NT2/D1 (cell line): ENCODE measurements at regions not wholly inside any gene's neighbourhood (a gene's known extent, or its start where the extent isn't known, plus 50 kb on each side); places are given as distances from the start of the nearest gene placed in this dataset.
"Not testable (repeated sequence)": the region's sequence is repeated elsewhere in the genome, so short reads cannot be mapped to it uniquely, and the experiment has no call there.

Experiments used
- YY1 ChIP-seq: IDR thresholded peaks from 2 replicates; pipeline ENCODE4 v1.6.1; 2011; ENCODE audit not compliant: insufficient read length, insufficient read depth
- ZNF274 ChIP-seq: IDR thresholded peaks from 2 replicates; pipeline ENCODE4 v1.6.1; 2011; ENCODE audit warnings: mild to moderate bottlenecking, low read depth, low read length

GRCh38 chr2:139410147-139410832 lies 630.1 kb upstream of the NXPH2 start:
- TF ChIP-seq ZNF274, YY1: not testable (repeated sequence)
